ENCODE measurements at regions not wholly inside any gene's neighbourhood (a gene's known extent, or its start where the extent isn't known, plus 50 kb on each side); places are given as distances from the start of the nearest gene placed in this dataset.

DNA sequence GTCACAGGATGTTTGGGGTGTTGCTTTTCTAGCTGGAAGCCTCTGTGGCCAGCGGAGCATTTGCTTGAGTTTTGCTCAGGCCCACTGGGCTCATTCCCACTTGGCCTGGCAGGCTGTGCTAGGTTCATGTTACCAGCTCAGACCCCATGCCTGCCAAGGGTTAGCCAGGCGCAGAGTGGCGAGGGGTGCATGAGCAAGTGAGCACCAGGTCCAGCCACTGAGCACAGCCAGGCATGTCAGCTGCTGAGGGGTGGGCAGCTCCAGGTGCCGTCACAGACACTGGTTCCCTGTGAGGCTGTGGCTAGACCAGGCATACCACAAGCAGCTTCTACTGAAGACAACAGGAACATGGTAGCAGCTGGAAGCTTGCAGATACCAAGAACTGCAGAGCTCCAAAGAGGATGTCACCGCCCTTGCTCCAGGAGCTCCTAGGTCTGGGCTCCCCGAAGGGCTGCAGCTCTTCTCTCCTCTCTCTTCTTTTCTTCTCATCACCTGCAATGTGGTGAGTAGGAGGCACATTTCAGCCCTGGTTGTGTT lies 52.0 kb upstream of the CYYR1 start:
- no peak overlapping the region for H3K27ac Mint-ChIP-seq (ENCODE audit: unreplicated experiment)
- H3K4me3 Mint-ChIP-seq (ENCODE audit: low read depth, unreplicated experiment): no peak overlapping the region
- intact Hi-C loops (cut with micrococcal nuclease; ENCODE audit: unreplicated experiment): no loop called here
- no peaks in the 10 kb centered on the region for H3K4me1 Mint-ChIP-seq (ENCODE audit: low read depth, unreplicated experiment)
- no peak for DNase-seq
- no peaks in the 10 kb centered on the region for H3K36me3 Mint-ChIP-seq (ENCODE audit: insufficient read depth, unreplicated experiment)
- no peaks in the 10 kb centered on the region for H3K9me3 Mint-ChIP-seq (ENCODE audit: low read depth, unreplicated experiment)
- CTCF ChIA-PET: no interaction called here
- no TSS peak for BruUV-seq (replicated peaks)
- TF ChIP-seq, protein P1, sequence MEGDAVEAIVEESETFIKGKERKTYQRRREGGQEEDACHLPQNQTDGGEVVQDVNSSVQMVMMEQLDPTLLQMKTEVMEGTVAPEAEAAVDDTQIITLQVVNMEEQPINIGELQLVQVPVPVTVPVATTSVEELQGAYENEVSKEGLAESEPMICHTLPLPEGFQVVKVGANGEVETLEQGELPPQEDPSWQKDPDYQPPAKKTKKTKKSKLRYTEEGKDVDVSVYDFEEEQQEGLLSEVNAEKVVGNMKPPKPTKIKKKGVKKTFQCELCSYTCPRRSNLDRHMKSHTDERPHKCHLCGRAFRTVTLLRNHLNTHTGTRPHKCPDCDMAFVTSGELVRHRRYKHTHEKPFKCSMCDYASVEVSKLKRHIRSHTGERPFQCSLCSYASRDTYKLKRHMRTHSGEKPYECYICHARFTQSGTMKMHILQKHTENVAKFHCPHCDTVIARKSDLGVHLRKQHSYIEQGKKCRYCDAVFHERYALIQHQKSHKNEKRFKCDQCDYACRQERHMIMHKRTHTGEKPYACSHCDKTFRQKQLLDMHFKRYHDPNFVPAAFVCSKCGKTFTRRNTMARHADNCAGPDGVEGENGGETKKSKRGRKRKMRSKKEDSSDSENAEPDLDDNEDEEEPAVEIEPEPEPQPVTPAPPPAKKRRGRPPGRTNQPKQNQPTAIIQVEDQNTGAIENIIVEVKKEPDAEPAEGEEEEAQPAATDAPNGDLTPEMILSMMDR (IDR thresholded peaks at IDR 0.05; ENCODE audit: unreplicated experiment): no peak
- H3K27me3 Mint-ChIP-seq (ENCODE audit: unreplicated experiment): peaks cover 2% of the 10 kb centered on the region

All from Calu3 (cell line).